Neuronal stem cell (in vitro differentiated cells): ENCODE measurements at regions not wholly inside any gene's neighbourhood (a gene's known extent, or its start where the extent isn't known, plus 50 kb on each side); places are given as distances from the start of the nearest gene placed in this dataset.

Source experiments
- DNase-seq: peaks from one replicate; pipeline ENCODE4 v3.0.0-alpha.2; 2013; ENCODE audit warnings: low spot score
- H2AFZ ChIP-seq: one replicate; pipeline ENCODE4 v1.6.1; 2013; ENCODE audit warnings: mild to moderate bottlenecking, low read length, inconsistent platforms
- H2AK5ac ChIP-seq: 2 replicates; pipeline ENCODE4 v1.6.1; 2013; ENCODE audit warnings: low read depth, mild to moderate bottlenecking, inconsistent platforms, low read length, moderate library complexity, mixed read lengths
- H2BK120ac ChIP-seq: 2 replicates; pipeline ENCODE4 v1.6.1; 2013; ENCODE audit warnings: low read depth, mild to moderate bottlenecking, inconsistent platforms, low read length, moderate library complexity, mixed read lengths
- H2BK12ac ChIP-seq: one replicate; pipeline ENCODE4 v1.6.1; 2013; ENCODE audit warnings: low read length, inconsistent platforms
- H2BK15ac ChIP-seq: 2 replicates; pipeline ENCODE4 v1.6.1; 2013; ENCODE audit warnings: mild to moderate bottlenecking, low read length, inconsistent platforms, mixed read lengths
- H2BK5ac ChIP-seq: one replicate; pipeline ENCODE4 v1.6.1; 2013; ENCODE audit warnings: inconsistent platforms, mild to moderate bottlenecking, low read length, moderate library complexity
- H3K14ac ChIP-seq: one replicate; pipeline ENCODE4 v1.6.1; 2013; ENCODE audit warnings: low read length, inconsistent platforms
- H3K18ac ChIP-seq: 2 replicates; pipeline ENCODE4 v1.6.1; 2013; ENCODE audit warnings: low read length, inconsistent platforms
- H3K23ac ChIP-seq: 2 replicates; pipeline ENCODE4 v1.6.1; 2013; ENCODE audit warnings: low read depth, mild to moderate bottlenecking, mixed read lengths, low read length, inconsistent platforms; ENCODE audit not compliant: poor library complexity
- H3K27ac ChIP-seq: replicated peaks from 3 replicates; pipeline ENCODE4 v1.5.1; 2013; ENCODE audit warnings: low read length, inconsistent platforms
- H3K27me3 ChIP-seq, 3 experiments: 2 replicates each; pipeline ENCODE4 v1.6.1; 2013; ENCODE audit warnings: low read length in 3 of 3, mild to moderate bottlenecking in 2 of 3, inconsistent platforms in 1 of 3, low read depth in 1 of 3, mixed read lengths in 1 of 3, moderate library complexity in 1 of 3; ENCODE audit not compliant: control insufficient read depth in 3 of 3, insufficient read depth in 3 of 3
- H3K36me3 ChIP-seq, 2 donors: replicated peaks in 1 of 2; 2 replicates each; pipeline ENCODE4 v1.6.1; 2013; ENCODE audit warnings: low read length in 2 of 2; ENCODE audit not compliant: control insufficient read depth in 2 of 2, insufficient read depth in 2 of 2
- H3K4ac ChIP-seq: 2 replicates; pipeline ENCODE4 v1.6.1; 2013; ENCODE audit warnings: inconsistent platforms, mild to moderate bottlenecking, low read length, moderate library complexity
- H3K4me1 ChIP-seq, 2 donors: 1 replicate in 1 of 2; 2 replicates in 1 of 2; pipeline ENCODE4 v1.6.1; 2013; ENCODE audit warnings: low read length in 2 of 2, low read depth in 1 of 2; ENCODE audit not compliant: control insufficient read depth in 2 of 2, insufficient read depth in 1 of 2
- H3K4me2 ChIP-seq: one replicate; pipeline ENCODE4 v1.6.1; 2013; ENCODE audit warnings: mild to moderate bottlenecking, low read length, inconsistent platforms; ENCODE audit not compliant: insufficient read depth, poor library complexity, severe bottlenecking
- H3K4me3 ChIP-seq, 2 donors: 2 replicates each; pipeline ENCODE4 v1.5.1; 2013; ENCODE audit warnings: low read length in 2 of 2, mild to moderate bottlenecking in 2 of 2, inconsistent platforms in 1 of 2, moderate library complexity in 1 of 2
- H3K79me1 ChIP-seq: one replicate; pipeline ENCODE4 v1.6.1; 2013; ENCODE audit warnings: low read depth, mild to moderate bottlenecking, inconsistent platforms, low read length, moderate library complexity
- H3K9ac ChIP-seq: one replicate; pipeline ENCODE4 v1.6.1; 2013; ENCODE audit warnings: mild to moderate bottlenecking, low read depth, low read length, inconsistent platforms; ENCODE audit not compliant: poor library complexity
- H3K9me3 ChIP-seq, 2 donors: replicated peaks in 1 of 2; 2 replicates each; pipeline versions ENCODE3 to v1.6.1; 2013; ENCODE audit warnings: low read length in 2 of 2, mild to moderate bottlenecking in 2 of 2, inconsistent platforms in 1 of 2, low read depth in 1 of 2, mixed read lengths in 1 of 2, moderate library complexity in 1 of 2; ENCODE audit not compliant: control insufficient read depth in 2 of 2, insufficient read depth in 1 of 2
- H4K8ac ChIP-seq: one replicate; pipeline ENCODE4 v1.6.1; 2013; ENCODE audit warnings: low read depth, mild to moderate bottlenecking, inconsistent platforms, low read length, moderate library complexity
- H4K91ac ChIP-seq: one replicate; pipeline ENCODE4 v1.6.1; 2013; ENCODE audit warnings: low read length, low read depth, mild to moderate bottlenecking, inconsistent platforms; ENCODE audit not compliant: poor library complexity
- WGBS, 2 donors: extraction: QIAGEN DNeasy Blood & Tissue Kit; methylation state at CpG; one replicate each; pipeline ENCODE4 v1.1.7; 2013; ENCODE audit warnings: missing lambda C conversion rate in 2 of 2, mixed read lengths in 1 of 2; ENCODE audit not compliant: insufficient read length in 2 of 2, insufficient replicate concordance in 1 of 2; ENCODE audit errors: extremely low coverage in 2 of 2; 5-methylcytosine and 5-hydroxymethylcytosine counted together

GRCh38 chr1:37100310-37100709 is 66.0 kb upstream of the GRIK3 start:
- no peak overlapping the region for H2AFZ ChIP-seq
- no peak overlapping the region for H2AK5ac ChIP-seq
- no peak overlapping the region for H3K23ac ChIP-seq
- H2BK5ac ChIP-seq: no peak overlapping the region
- no peak overlapping the region for H3K4me2 ChIP-seq
- no peak overlapping the region for H2BK120ac ChIP-seq
- H3K9ac ChIP-seq: no peak overlapping the region
- no peak overlapping the region for H2BK12ac ChIP-seq
- H3K4ac ChIP-seq: no peak overlapping the region
- DNase-seq: no peak
- H3K27ac ChIP-seq: no peak overlapping the region
- no peak overlapping the region for H3K18ac ChIP-seq
- H3K36me3 ChIP-seq: no peaks in the 10 kb centered on the region
- no peaks in the 10 kb centered on the region for H3K9me3 ChIP-seq
- H3K4me3 ChIP-seq: no peak overlapping the region
- H3K27me3 ChIP-seq: no peaks in the 10 kb centered on the region
- no CpG with 5 or more reads among the region's 1 CpG for WGBS, 2 donors
- no peak overlapping the region for H3K14ac ChIP-seq
- H3K4me1 ChIP-seq: peaks cover 0 to 3% of the 10 kb centered on the region in 2 donors
- H4K8ac ChIP-seq: no peak overlapping the region
- no peak overlapping the region for H4K91ac ChIP-seq
- no peaks in the 10 kb centered on the region for H3K79me1 ChIP-seq
- H2BK15ac ChIP-seq: no peak overlapping the region

- no peak overlapping the region for H2AK5ac ChIP-seq
- DNase-seq: no peak
- no peak overlapping the region for H3K27ac ChIP-seq
- no peak overlapping the region for H3K4me2 ChIP-seq
- no peak overlapping the region for H3K9ac ChIP-seq
- no peaks in the 10 kb centered on the region for H3K79me1 ChIP-seq
- H4K8ac ChIP-seq: no peak overlapping the region
- no peak overlapping the region for H2BK12ac ChIP-seq
- no peaks in the 10 kb centered on the region for H3K36me3 ChIP-seq
- no peaks in the 10 kb centered on the region for H3K27me3 ChIP-seq
- no peak overlapping the region for H3K4me3 ChIP-seq
- H3K14ac ChIP-seq: no peak overlapping the region
- WGBS, 2 donors: no CpG with 5 or more reads among the region's 2 CpGs
- no peak overlapping the region for H2BK120ac ChIP-seq
- no peak overlapping the region for H2BK15ac ChIP-seq
- no peak overlapping the region for H3K4ac ChIP-seq
- no peak overlapping the region for H3K18ac ChIP-seq
- no peak overlapping the region for H3K23ac ChIP-seq
- no peak overlapping the region for H2BK5ac ChIP-seq
- H3K4me1 ChIP-seq: peaks cover 0 to 3% of the 10 kb centered on the region in 2 donors
- no peaks in the 10 kb centered on the region for H3K9me3 ChIP-seq
- H2AFZ ChIP-seq: no peak overlapping the region
- H4K91ac ChIP-seq: no peak overlapping the region
Measured at GRCh38 chr1:37102656-37103382, 68.5 kb upstream of the GRIK3 start.

GRCh38 chr1:37105911-37106310 is 71.6 kb upstream of the GRIK3 start:
- H4K8ac ChIP-seq: no peak overlapping the region
- H2AK5ac ChIP-seq: no peak overlapping the region
- peak overlapping the region; percentile 13 for H3K18ac ChIP-seq
- H2BK120ac ChIP-seq: no peak overlapping the region
- H2BK5ac ChIP-seq: no peak overlapping the region
- no peak overlapping the region for H3K4ac ChIP-seq
- H3K79me1 ChIP-seq: no peaks in the 10 kb centered on the region
- H3K4me1 ChIP-seq: peaks cover 0 to 2% of the 10 kb centered on the region in 2 donors
- no peak overlapping the region for H3K14ac ChIP-seq
- no peak for DNase-seq
- no peak overlapping the region for H3K9ac ChIP-seq
- H2BK12ac ChIP-seq: no peak overlapping the region
- no peak overlapping the region for H4K91ac ChIP-seq
- H3K27me3 ChIP-seq: no peaks in the 10 kb centered on the region
- H3K27ac ChIP-seq: no peak overlapping the region
- no peak overlapping the region for H2AFZ ChIP-seq
- WGBS, 2 donors: no CpG with 5 or more reads among the region's 5 CpGs
- no peak overlapping the region for H3K23ac ChIP-seq
- no peak overlapping the region for H3K4me2 ChIP-seq
- no peaks in the 10 kb centered on the region for H3K36me3 ChIP-seq
- H3K4me3 ChIP-seq: no peak overlapping the region
- no peaks in the 10 kb centered on the region for H3K9me3 ChIP-seq
- no peak overlapping the region for H2BK15ac ChIP-seq

- no peak overlapping the region for H2BK12ac ChIP-seq
- H3K9me3 ChIP-seq: no peaks in the 10 kb centered on the region
- no peak overlapping the region for H3K14ac ChIP-seq
- no peak overlapping the region for H3K4me2 ChIP-seq
- H3K4ac ChIP-seq: no peak overlapping the region
- H2BK120ac ChIP-seq: no peak overlapping the region
- no CpG with 5 or more reads among the region's 5 CpGs for WGBS, 2 donors
- no peak overlapping the region for H4K91ac ChIP-seq
- H2AFZ ChIP-seq: no peak overlapping the region
- no peak overlapping the region for H2BK15ac ChIP-seq
- no peak overlapping the region for H3K23ac ChIP-seq
- H2AK5ac ChIP-seq: no peak overlapping the region
- no peaks in the 10 kb centered on the region for H3K27me3 ChIP-seq
- no peak overlapping the region for H3K9ac ChIP-seq
- H3K79me1 ChIP-seq: no peaks in the 10 kb centered on the region
- H4K8ac ChIP-seq: no peak overlapping the region
- H2BK5ac ChIP-seq: no peak overlapping the region
- no peaks in the 10 kb centered on the region for H3K36me3 ChIP-seq
- DNase-seq: no peak
- no peak overlapping the region for H3K4me3 ChIP-seq
- H3K18ac ChIP-seq: no peak overlapping the region
- peaks cover 0 to 2% of the 10 kb centered on the region in 2 donors for H3K4me1 ChIP-seq
- H3K27ac ChIP-seq: no peak overlapping the region
Measured at GRCh38 chr1:37107153-37107907, 73.0 kb upstream of the GRIK3 start.
